SK-N-MC (cell line): ENCODE measurements at regions not wholly inside any gene's neighbourhood (a gene's known extent, or its start where the extent isn't known, plus 50 kb on each side); places are given as distances from the start of the nearest gene placed in this dataset.
"Not testable (repeated sequence)": the region's sequence is repeated elsewhere in the genome, so short reads cannot be mapped to it uniquely, and the experiment has no call there.

Source experiments
- DNase-seq: peaks from one replicate; pipeline ENCODE4 v3.0.0-alpha.2; 2011; ENCODE audit warnings: low read depth, low spot score
- H3K27ac ChIP-seq: fragments of 200-600 bp; sonication (generic); 2 replicates; pipeline ENCODE4 v1.5.1; 2016; ENCODE audit warnings: mixed run types
- H3K36me3 ChIP-seq: fragments of 200-600 bp; sonication (generic); 2 replicates; pipeline ENCODE4 v1.6.1; 2017; ENCODE audit warnings: antibody characterized with exemption, low read length, mixed read lengths; ENCODE audit not compliant: insufficient read depth
- H3K4me3 ChIP-seq: fragments of 200-600 bp; sonication (generic); 2 replicates; pipeline ENCODE4 v1.5.1; 2016
- H3K9ac ChIP-seq: fragments of 200-600 bp; sonication (generic); 2 replicates; pipeline ENCODE4 v1.8.0; 2017; ENCODE audit warnings: mixed run types, mixed read lengths; ENCODE audit not compliant: insufficient read length
- H3K9me3 ChIP-seq: fragments of 200-600 bp; sonication (generic); 2 replicates; pipeline ENCODE4 v1.6.1; 2017; ENCODE audit warnings: low read depth, mild to moderate bottlenecking, antibody characterized with exemption, low read length, moderate library complexity, mixed read lengths
- EZH2 ChIP-seq: fragments of 200-600 bp; sonication (generic); IDR thresholded peaks from one replicate; pipeline ENCODE4 v1.6.1; 2017; ENCODE audit warnings: antibody characterized with exemption
- FOXP2 ChIP-seq: optimal IDR thresholded peaks from 2 replicates; pipeline ENCODE3; 2011; ENCODE audit warnings: mild to moderate bottlenecking, moderate library complexity; ENCODE audit not compliant: insufficient read depth; ENCODE audit errors: extremely low read length, control extremely low read depth
- POLR2AphosphoS5 ChIP-seq: IDR thresholded peaks from 2 replicates; pipeline ENCODE4 v1.6.1; 2012; ENCODE audit warnings: mild to moderate bottlenecking, low read depth, low read length, borderline replicate concordance

- no peak overlapping the region for H3K4me3 ChIP-seq
- no peak for TF ChIP-seq FOXP2
- no peak for TF ChIP-seq POLR2AphosphoS5
- no peak for TF ChIP-seq EZH2
- no peaks in the 10 kb centered on the region for H3K9me3 ChIP-seq
- H3K9ac ChIP-seq: no peak overlapping the region
- no peak for DNase-seq
- no peaks in the 10 kb centered on the region for H3K36me3 ChIP-seq
- H3K27ac ChIP-seq: no peak overlapping the region
Observed at GRCh38 chr10:123275136-123275564, 120.9 kb downstream of the BUB3 start.

- H3K9ac ChIP-seq: no peak overlapping the region
- H3K9me3 ChIP-seq: no peaks in the 10 kb centered on the region
- DNase-seq: no peak
- no peak overlapping the region for H3K27ac ChIP-seq
- no peaks in the 10 kb centered on the region for H3K36me3 ChIP-seq
- no peak overlapping the region for H3K4me3 ChIP-seq
- TF ChIP-seq FOXP2 (no peak), EZH2 (no peak), POLR2AphosphoS5 (no peak)
Observed at GRCh38 chr10:123278445-123278844, 124.2 kb downstream of the BUB3 start.

- not testable (repeated sequence) for H3K9me3 ChIP-seq, H3K9ac ChIP-seq, H3K4me3 ChIP-seq, H3K27ac ChIP-seq, H3K36me3 ChIP-seq, DNase-seq
Observed at GRCh38 chr10:123283371-123283770, 129.2 kb downstream of the BUB3 start.

- Histone ChIP-seq H3K9me3 (no peaks in the 10 kb centered on the region), H3K4me3 (no peak overlapping the region), H3K36me3 (no peaks in the 10 kb centered on the region), H3K27ac (no peak overlapping the region), H3K9ac (no peak overlapping the region)
- no peak for DNase-seq
- no peak for TF ChIP-seq EZH2
Observed at GRCh38 chr10:123284022-123284421, 129.8 kb downstream of the BUB3 start.

GRCh38 chr10:123287594-123288247, 133.5 kb downstream of the BUB3 start:
- DNase-seq: no peak
- no peak for TF ChIP-seq EZH2
- TF ChIP-seq FOXP2: no peak
- TF ChIP-seq POLR2AphosphoS5: no peak
- H3K4me3 ChIP-seq: no peak overlapping the region
- H3K9me3 ChIP-seq: no peaks in the 10 kb centered on the region
- H3K36me3 ChIP-seq: no peaks in the 10 kb centered on the region
- no peak overlapping the region for H3K27ac ChIP-seq
- no peak overlapping the region for H3K9ac ChIP-seq

- H3K36me3 ChIP-seq: no peaks in the 10 kb centered on the region
- no peak for DNase-seq
- H3K9me3 ChIP-seq: no peaks in the 10 kb centered on the region
- no peak overlapping the region for H3K9ac ChIP-seq
- H3K27ac ChIP-seq: no peak overlapping the region
- no peak overlapping the region for H3K4me3 ChIP-seq
- no peak for TF ChIP-seq POLR2AphosphoS5
- no peak for TF ChIP-seq EZH2
- no peak for TF ChIP-seq FOXP2
Observed at GRCh38 chr10:123289432-123289831, 135.2 kb downstream of the BUB3 start.

GRCh38 chr10:123294109-123294508, 139.9 kb downstream of the BUB3 start:
- Histone ChIP-seq H3K9ac (no peak overlapping the region), H3K36me3 (no peaks in the 10 kb centered on the region), H3K9me3 (no peaks in the 10 kb centered on the region), H3K4me3 (no peak overlapping the region), H3K27ac (no peak overlapping the region)
- DNase-seq: no peak
- TF ChIP-seq EZH2 (no peak), POLR2AphosphoS5 (no peak), FOXP2 (no peak)

GRCh38 chr10:123294886-123295285, 140.7 kb downstream of the BUB3 start:
- H3K27ac ChIP-seq: no peak overlapping the region
- no peak for DNase-seq
- H3K36me3 ChIP-seq: no peaks in the 10 kb centered on the region
- H3K9ac ChIP-seq: no peak overlapping the region
- H3K9me3 ChIP-seq: no peaks in the 10 kb centered on the region
- H3K4me3 ChIP-seq: no peak overlapping the region
- TF ChIP-seq FOXP2: no peak
- TF ChIP-seq POLR2AphosphoS5: no peak
- no peak for TF ChIP-seq EZH2

GRCh38 chr10:123295644-123296043, 141.4 kb downstream of the BUB3 start:
- no peak overlapping the region for H3K4me3 ChIP-seq
- DNase-seq: no peak
- H3K9me3 ChIP-seq: no peaks in the 10 kb centered on the region
- no peaks in the 10 kb centered on the region for H3K36me3 ChIP-seq
- no peak overlapping the region for H3K9ac ChIP-seq
- no peak overlapping the region for H3K27ac ChIP-seq
- TF ChIP-seq EZH2 (no peak), POLR2AphosphoS5 (no peak), FOXP2 (no peak)
